GM12892 (cell line): ENCODE measurements at regions not wholly inside any gene's neighbourhood (a gene's known extent, or its start where the extent isn't known, plus 50 kb on each side); places are given as distances from the start of the nearest gene placed in this dataset.

Experiments
- POLR2A ChIP-seq: IDR thresholded peaks from 2 replicates; pipeline ENCODE4 v1.6.1; 2011; ENCODE audit warnings: low read depth, low read length, control low read depth
- POLR2AphosphoS5 ChIP-seq: IDR thresholded peaks from 2 replicates; pipeline ENCODE4 v1.6.1; 2011; ENCODE audit warnings: low read depth, low read length, control low read depth
- TAF1 ChIP-seq: IDR thresholded peaks from 2 replicates; pipeline ENCODE4 v1.6.1; 2011; ENCODE audit warnings: low read depth, mild to moderate bottlenecking, control low read depth, low read length, borderline replicate concordance

- no peak for TF ChIP-seq POLR2AphosphoS5
- TF ChIP-seq POLR2A, result no peak
- TF ChIP-seq TAF1, result no peak
Measured at GRCh38 chr6:37092923-37093727, 76.8 kb upstream of the PIM1 start.
